HL-60 (cell line): ENCODE measurements at regions not wholly inside any gene's neighbourhood (a gene's known extent, or its start where the extent isn't known, plus 50 kb on each side); places are given as distances from the start of the nearest gene placed in this dataset.

Source experiments
- TF ChIP-seq, protein P1 (sequence below): IDR thresholded peaks from one replicate; pipeline ENCODE4 v1.5.1; 2011; ENCODE audit warnings: low read length, control low read depth, inconsistent platforms; ENCODE audit not compliant: insufficient read depth
- TF ChIP-seq, protein P2 (sequence below): IDR thresholded peaks from 2 replicates; pipeline ENCODE4 v1.6.1; 2012; ENCODE audit warnings: low read depth; ENCODE audit not compliant: insufficient replicate concordance

DNA sequence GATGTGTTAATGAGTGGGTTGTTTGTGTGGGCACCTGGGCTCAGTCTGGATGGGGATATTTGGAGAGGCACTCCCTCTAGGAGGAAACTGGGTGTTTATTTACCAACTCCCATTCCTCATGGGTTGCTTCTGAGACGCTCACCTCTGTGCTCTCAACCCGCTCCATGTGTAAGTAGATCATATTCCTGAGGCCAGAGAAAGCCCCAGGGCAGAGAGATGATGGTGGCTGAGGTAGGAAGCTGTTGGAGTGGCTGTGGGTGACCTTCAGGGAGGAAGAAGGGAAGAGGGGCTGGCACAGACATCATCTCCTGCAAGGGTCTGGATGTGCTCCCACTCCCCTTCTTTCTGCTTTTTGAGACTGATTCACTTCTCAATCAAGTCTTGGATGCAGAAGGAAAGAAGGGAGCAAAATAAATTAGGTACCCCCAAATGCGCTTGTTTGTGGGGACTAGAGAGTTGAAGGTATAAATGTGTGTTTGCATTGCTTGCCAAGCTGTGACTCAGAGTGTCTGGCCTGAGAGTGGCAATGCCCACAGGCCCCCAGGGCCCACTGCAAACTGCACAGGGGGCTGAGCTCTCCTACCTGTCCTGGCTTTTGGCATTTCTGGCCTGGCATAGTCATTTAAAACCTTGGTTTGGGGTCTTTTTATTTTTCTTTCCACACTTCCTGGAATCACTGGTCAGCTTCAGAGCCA lies 57.2 kb upstream of the TNP1 start:
- TF ChIP-seq, protein P1, sequence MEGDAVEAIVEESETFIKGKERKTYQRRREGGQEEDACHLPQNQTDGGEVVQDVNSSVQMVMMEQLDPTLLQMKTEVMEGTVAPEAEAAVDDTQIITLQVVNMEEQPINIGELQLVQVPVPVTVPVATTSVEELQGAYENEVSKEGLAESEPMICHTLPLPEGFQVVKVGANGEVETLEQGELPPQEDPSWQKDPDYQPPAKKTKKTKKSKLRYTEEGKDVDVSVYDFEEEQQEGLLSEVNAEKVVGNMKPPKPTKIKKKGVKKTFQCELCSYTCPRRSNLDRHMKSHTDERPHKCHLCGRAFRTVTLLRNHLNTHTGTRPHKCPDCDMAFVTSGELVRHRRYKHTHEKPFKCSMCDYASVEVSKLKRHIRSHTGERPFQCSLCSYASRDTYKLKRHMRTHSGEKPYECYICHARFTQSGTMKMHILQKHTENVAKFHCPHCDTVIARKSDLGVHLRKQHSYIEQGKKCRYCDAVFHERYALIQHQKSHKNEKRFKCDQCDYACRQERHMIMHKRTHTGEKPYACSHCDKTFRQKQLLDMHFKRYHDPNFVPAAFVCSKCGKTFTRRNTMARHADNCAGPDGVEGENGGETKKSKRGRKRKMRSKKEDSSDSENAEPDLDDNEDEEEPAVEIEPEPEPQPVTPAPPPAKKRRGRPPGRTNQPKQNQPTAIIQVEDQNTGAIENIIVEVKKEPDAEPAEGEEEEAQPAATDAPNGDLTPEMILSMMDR, result no peak
- TF ChIP-seq, protein P2, sequence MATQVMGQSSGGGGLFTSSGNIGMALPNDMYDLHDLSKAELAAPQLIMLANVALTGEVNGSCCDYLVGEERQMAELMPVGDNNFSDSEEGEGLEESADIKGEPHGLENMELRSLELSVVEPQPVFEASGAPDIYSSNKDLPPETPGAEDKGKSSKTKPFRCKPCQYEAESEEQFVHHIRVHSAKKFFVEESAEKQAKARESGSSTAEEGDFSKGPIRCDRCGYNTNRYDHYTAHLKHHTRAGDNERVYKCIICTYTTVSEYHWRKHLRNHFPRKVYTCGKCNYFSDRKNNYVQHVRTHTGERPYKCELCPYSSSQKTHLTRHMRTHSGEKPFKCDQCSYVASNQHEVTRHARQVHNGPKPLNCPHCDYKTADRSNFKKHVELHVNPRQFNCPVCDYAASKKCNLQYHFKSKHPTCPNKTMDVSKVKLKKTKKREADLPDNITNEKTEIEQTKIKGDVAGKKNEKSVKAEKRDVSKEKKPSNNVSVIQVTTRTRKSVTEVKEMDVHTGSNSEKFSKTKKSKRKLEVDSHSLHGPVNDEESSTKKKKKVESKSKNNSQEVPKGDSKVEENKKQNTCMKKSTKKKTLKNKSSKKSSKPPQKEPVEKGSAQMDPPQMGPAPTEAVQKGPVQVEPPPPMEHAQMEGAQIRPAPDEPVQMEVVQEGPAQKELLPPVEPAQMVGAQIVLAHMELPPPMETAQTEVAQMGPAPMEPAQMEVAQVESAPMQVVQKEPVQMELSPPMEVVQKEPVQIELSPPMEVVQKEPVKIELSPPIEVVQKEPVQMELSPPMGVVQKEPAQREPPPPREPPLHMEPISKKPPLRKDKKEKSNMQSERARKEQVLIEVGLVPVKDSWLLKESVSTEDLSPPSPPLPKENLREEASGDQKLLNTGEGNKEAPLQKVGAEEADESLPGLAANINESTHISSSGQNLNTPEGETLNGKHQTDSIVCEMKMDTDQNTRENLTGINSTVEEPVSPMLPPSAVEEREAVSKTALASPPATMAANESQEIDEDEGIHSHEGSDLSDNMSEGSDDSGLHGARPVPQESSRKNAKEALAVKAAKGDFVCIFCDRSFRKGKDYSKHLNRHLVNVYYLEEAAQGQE, result no peak
